Forelimb muscle (tissue), 1 donor: ENCODE measurements at regions not wholly inside any gene's neighbourhood (a gene's known extent, or its start where the extent isn't known, plus 50 kb on each side); places are given as distances from the start of the nearest gene placed in this dataset.
"Not testable (repeated sequence)": the region's sequence is repeated elsewhere in the genome, so short reads cannot be mapped to it uniquely, and the experiment has no call there.

Experiments
- DNase-seq: peaks from one replicate; pipeline ENCODE4 v3.0.0-alpha.2; 2013; ENCODE audit warnings: low read depth

DNA sequence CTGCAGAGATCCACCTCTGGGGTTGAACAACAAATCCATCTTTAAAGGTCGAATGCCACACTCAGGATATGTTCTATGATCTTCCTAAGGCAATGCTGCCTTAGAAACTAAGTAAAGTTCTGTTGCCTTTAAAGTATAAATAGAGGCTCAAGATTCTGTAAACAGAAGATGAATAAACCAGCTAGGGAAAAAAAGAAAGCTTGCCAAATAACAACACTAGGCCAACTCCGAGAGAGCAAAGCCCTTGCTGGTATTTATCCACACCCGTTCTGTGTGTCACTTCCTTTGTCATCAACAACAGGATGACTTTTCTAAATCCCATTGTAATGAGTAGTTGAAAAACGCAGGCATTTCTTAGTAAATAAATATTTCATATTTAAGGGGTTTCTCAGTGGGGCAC is 330.0 kb upstream of the GLI3 start:
- no peak for DNase-seq

DNA sequence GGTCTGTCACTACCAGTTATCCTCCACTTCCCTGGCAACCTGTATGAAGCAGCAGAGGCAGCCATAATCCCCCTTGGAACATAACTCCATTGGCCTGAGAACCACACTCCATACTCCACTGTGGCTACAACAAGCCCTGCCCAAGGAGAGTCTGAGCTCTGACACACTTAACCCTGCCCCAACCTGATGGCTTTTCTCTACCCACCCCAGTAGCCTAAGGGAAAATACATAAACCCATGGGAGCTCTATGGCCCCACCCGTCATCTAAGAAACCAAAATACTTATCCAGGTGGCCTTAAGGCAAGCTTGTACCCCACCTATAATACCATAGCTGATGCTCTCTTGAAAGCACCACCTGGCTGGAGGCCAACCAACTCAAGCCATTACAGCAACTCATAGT is 324.8 kb upstream of the GLI3 start:
- DNase-seq: no peak

DNA sequence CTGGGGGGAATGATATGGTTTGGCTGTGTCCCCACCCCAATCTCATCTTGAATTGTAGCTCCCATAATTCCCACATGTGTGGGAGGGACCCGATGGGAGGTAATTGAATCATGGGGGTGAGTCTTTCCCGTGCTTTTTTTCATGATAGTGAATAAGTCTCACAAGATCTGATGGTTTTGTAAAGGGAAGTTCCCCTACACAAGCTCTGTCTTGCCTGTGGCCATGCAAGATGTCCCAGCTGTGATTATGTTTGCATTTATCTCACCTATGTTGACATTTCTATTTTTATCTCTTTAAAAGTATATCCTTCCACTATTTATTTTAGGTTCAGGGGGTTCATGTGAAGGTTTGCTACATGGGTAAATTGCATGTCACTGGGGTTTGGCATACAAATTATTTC is 323.9 kb upstream of the GLI3 start:
- DNase-seq: no peak

DNA sequence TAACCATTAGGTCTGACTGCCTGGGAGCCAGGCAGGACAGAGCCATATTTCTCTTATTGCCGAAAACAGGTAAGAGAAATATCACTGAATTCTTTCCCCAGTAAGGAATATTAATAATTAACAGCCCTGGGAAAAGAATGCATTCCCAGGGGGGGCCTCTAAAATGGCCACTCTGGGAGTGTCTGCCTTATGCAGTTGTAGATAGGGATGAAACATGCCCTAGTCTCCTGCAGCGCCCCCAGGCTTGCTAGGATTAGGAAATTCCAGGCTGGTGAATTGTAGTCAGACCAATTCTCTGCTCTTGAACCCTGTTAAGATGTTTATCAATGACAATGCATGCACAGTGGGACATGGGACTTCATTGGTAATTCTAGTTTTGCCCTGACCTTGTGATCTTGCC is 317.9 kb upstream of the GLI3 start:
- not testable (repeated sequence) for DNase-seq

DNA sequence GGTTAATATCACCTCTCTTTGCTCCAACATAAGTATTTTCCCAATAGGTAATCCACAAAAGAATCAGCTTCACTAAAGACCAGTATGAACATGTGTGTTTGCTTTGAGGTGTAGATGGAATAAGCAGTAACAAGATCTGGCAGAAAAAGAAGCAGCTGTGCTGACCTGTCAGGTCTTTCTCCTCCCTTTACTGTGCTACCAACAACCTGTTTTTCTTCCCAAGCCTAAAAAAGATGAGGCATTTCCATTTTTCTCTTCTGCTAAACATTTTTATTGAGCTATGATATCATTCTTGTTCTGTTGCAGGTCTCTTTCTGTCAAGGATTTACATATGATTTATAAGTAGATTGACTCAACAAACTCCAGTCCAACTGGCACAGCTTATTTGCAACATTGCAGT is 315.2 kb upstream of the GLI3 start:
- no peak for DNase-seq

DNA sequence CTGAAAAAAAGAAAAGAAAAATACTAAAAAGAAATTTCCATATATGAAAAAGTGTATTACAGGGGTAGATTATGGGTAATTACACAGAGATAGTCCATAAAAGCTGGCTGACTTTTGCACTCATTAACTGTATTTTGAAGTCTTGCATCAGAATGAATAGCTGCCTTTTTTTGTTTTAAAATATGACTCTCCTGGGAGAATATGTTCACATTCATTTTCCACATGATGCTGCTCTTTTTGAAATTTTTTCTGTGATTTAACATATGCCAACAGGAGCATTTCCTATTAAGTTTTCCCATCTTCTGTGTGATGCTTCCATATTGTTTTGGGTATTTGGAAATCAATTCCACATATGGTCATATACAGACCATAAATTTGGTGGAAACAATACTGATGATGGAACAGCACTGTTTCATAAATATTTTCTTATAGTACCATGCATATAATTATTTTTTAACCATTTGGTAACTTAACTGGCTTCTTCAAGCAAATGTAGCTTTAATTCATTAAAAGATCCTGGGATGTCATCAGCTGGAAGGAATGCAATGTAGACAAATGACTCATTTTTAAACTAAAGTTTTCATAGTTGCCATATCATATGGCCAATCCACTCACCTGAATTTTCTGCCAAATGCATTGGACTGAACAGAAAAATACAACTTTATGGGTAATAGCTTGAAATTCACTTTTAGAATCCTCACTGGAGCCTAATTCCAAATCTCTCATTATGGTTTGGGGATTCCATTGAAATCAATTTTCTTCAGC is 313.9 kb upstream of the GLI3 start:
- no peak for DNase-seq

DNA sequence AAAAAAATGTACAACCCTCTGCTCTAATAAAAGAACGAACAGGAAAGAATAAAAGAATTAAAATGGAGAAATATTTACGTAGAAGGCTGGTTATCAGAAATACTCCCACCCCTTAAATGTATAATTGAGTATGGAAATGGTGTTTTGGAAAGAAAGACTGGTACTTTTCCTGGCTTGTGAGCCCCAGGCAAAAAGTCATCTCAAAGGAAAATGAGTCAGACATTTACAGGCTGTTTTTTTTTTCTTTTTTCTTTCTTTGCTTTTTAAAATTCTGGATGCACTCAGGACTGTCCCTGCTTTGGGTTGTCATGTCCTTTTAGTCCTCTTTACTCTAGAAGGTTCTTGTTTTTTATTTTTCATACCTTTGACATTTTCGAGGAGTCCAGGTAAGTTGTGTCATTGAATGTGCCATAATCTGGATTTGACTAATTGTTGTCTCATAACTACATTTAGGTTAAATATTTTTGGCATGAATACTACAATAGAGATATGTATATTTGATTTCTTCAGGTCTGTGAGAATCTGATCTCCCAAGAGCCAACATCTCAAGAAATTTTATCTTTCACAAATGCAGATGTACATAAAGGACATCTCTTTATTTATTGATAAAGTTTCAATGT is 313.0 kb upstream of the GLI3 start:
- no peak for DNase-seq

DNA sequence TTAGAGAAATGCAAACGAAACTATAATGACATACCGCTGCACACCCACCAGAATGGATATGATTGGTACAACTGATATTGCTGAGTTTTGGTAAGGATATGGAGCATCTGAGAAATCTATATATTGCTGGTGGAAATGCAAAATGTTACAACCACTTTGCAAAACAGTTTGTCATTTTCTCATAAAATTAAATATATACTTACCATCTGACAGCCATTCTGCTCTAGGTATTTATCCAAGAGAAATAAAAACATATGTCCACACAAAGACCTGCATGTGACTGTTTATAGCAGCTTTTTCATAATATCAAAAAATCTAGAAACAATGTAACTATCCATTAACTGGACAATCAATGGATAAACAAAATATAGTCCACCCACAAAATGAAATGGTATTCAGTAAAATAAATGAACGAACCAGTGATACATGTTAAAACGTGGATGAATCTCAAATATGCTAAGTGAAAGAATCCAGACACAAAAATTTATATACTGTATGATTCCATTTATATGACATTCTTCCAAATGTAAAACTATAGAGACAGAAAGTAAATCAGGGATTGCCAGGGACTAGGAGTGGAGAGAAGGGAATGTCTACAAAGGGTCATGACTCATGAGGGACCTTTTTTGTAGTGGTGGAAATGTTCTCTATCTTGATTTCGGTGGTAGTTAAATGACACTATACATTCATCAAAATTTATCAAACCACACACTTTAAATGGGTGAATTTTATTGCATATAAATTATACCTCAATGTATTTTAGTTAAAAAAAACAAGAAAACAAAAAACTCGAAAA is 312.0 kb upstream of the GLI3 start:
- DNase-seq: no peak

DNA sequence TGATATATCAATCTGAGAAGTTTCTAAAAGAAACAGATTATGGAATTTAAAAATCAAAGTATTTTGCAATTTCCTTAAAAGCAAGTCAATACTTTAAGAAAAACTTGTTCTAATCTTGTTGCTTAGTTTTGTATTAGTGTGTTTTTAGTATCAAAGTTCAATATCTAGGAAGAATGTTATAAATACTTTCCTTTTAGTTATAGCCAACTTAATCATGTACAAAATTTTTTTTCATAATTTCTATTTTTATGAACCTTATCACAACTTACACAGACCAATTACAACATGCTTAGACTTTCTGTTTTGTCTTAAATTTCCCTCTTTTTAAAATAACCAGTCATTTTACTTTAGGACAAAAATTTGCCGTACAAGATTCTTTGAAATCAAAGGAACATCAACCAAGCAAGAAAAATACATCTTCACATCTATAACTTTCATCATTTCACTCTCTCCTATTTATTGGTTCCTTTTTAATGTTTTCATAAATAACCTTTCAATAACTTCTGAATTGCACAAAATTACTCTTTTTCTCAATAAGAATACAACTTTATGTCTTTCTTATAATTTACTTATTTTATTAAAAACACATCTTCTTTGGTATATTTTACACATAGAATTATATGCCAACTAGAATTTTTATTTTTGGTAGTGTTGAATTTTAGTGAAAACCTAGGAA is 308.2 kb upstream of the GLI3 start:
- no peak for DNase-seq

DNA sequence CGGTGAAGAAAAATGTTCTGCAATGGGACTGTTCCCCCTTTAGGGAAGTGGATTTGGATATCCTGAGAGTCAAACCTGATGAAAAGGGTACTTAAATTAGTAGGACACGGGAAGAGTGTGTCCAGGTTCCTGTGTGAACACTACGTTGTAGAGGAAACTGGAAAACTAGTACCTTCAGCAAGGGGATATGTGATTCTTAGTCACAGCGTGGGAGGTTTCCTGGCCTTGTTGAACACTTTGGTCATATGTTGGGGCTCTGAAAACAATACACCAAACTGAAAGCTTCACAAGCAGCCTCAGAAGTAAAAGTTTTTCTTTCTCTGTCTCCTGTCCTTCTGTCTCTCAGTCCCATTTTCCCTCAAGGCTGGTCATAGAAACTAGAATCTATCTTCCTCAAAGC is 306.9 kb upstream of the GLI3 start:
- DNase-seq: no peak

DNA sequence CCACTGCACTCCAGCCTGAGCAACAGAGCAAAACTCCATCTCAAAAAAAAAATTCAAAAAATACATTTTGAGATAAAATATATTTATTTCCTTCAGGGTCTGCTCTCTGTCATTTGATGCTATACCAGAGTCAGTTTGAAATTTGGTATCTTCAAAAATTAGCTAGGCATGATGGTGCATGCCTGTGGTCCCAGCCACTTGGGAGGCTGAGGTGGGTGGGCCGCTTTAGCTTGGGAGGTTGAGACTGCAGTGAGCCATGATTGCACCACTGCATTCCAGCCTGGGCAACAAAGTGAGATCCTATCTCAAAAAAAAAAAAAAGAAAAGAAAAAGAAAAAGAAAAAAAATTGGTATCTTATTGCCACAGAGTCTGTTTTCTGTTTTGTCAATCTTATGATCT is 305.4 kb upstream of the GLI3 start:
- not testable (repeated sequence) for DNase-seq

DNA sequence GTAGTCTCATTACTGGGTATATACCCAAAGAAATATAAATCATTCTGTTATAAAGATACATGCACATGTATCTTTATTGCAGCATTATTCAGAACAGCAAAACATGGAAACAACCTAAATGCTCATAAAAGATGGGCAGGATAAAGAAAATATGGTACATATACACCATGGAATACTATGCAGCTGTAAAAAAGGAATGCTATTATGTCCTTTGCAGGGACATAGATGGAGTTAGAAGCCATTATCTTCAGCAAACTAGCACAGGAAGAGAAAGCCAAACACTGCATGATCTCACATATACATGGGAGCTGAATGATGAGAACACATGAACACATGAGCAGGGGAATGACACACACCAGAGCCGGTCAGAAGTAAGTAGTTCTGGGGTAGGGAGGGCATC is 297.4 kb upstream of the GLI3 start:
- no peak for DNase-seq

DNA sequence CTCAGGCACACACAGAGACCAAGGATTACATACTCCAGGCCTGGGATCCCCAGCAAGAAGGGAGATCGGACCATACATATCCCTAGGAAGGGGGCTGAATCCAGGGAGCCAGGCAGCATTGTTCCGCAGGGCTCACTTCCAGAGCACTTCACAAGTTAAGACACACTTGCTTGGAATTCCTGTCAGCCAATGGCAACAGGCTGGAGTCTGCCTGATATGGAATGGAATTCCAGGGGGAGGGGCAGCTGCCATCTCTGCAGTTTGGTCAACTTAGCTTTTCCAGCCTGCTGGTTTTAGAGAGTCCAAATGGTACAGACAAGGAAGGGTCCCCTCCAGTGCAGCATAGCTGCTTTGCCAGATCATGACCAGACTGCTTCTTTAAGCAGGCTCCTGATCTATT is 290.0 kb upstream of the GLI3 start:
- no peak for DNase-seq

DNA sequence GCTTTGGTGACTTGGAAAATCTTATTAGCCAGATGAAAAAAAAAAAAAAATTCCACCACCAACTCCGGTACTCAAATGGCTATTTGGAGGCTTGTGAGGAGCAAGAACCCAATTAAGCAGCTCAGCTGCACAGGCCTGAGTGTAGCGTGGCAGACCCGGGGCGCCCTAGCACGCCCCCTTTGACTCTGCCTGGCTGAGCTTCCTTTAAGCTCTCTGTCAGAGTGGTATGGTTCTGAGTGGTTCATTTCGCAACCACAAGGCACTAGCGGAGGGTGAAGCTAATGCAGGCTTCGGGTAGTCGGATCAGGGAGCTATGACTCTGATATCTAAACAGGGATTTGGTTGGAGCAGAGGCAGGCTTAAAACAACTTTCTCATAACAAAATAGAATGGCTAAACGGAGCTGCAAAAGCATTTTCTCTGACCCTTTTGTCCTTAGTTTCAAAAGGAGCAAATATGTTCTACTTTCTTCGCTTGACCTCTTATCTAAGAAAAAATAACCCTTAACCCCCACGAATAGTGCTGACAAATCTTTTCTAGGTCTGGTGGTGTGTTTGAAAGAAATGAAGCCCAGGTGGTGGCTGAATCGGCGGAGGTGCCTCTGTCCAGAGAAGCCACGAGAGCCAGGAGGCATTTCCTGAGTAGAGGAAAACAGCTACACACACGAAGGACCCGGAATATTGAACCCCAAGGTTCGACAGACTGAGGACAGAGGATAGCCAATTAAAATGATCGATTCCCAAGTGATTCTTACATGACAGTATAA is 285.4 kb upstream of the GLI3 start:
- no peak for DNase-seq

DNA sequence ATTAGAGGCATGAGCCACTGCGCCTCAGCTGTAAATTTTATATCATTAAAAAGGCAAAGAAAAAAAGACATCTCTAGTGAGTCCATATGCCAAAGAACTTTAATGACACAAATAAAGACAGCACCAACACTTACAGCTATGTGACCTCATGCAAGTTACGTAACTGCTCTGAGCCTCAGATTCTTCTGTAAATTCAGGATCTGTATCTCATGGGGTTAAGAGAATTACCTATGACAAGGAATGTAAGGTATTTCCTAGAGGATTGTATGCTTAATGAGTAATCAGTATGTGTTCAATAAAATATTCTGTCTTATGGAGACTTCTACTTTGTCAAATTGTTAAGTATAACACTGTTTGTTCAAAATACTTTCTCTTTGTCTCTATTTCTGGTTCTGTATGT is 274.0 kb upstream of the GLI3 start:
- DNase-seq: no peak

DNA sequence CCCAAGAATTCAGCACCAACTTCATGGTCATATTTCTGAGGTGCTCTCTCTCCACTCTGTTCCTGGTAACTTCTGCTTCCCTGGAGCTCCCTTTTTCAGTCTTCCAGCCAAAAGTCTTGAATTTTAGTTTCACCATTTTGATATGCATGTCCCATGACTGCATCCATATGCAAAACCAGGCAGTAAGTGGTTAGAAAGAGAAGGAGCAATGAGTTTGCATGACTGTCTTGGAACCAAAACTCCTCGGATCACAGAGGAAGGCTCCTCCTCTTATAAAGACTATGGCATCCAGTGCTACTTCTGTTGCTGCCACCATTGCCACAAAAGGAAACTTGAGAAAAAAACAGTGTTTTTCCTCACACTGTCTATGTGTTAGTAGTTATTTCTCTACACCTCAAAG is 269.1 kb upstream of the GLI3 start:
- DNase-seq: no peak

DNA sequence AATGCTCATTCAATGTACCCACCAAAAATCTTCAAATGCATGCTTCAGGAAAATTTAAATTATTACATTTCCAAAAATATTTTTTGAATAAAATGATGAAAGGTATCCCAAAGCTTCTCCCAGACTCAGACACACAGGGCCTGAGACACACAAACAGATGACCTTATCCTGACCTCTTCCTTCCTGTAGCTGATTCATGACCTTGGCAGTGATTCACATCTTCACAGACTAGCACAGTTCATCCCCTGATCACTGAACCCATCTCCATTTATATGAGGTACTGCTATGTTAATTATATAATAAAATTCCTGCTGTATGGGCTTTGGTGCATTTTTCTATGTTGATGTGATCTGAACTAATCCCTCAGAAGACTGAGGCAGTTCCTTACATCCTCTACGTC is 265.0 kb upstream of the GLI3 start:
- no peak for DNase-seq

DNA sequence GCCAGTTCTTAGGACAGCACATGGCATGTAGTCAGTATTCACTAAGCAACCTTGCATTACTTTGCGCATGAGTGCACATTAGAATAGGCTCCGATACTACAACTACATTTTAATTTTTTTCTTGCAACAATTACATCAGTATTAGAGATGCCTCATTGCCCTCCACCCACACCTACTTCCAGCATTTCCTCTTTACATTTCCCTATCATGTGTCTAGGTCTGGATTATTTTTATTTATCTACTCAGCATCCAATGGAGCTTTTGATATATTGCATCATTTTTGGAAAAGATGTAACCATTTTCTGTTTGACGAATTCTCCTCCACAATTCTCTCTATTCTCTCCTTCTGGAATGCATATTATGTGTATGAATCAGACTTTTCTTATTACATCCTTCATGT is 258.2 kb upstream of the GLI3 start:
- DNase-seq: no peak

DNA sequence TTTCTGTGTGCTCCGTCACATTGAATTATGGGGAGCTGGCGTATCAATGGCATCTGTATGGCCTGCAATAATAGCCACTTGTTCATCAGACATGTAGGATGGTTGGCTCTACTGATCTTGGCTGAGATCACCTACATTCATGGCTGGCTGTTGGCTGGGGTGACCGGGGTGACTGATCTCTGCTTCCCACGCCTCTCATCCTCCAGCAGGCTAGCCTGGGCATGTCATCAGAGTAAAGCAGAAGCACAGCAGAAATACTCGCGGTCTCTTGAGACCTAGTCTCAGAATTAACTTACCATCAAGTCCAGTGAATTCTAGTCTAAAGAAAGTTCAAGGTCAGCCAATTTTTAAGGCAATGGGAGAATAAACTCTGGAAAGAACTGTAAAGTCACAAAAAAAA is 257.7 kb upstream of the GLI3 start:
- DNase-seq: no peak

DNA sequence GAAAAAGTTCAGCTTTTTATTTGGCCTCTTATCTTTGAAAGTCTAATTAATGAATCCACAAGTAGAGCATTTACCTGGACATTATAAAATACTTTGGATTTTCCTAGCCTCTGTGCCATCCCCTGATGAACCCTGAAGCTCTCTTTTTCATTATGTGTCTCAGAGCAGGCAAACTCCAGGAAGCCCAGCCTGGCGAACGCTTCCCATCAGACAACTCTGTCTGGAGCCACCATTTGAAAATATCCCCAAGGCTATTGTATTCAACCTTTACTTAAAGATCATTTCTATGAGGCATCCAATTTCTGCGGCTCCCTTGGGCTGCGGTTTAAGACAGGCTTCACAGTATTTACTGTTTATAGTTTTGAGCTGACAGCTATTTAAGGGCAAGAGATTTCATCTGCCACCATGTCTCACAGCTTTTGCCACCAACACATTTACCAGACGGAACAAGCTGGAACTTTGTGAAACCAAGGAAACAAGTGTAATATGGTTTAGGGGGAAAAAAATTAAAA is 257.2 kb upstream of the GLI3 start:
- DNase-seq: no peak

DNA sequence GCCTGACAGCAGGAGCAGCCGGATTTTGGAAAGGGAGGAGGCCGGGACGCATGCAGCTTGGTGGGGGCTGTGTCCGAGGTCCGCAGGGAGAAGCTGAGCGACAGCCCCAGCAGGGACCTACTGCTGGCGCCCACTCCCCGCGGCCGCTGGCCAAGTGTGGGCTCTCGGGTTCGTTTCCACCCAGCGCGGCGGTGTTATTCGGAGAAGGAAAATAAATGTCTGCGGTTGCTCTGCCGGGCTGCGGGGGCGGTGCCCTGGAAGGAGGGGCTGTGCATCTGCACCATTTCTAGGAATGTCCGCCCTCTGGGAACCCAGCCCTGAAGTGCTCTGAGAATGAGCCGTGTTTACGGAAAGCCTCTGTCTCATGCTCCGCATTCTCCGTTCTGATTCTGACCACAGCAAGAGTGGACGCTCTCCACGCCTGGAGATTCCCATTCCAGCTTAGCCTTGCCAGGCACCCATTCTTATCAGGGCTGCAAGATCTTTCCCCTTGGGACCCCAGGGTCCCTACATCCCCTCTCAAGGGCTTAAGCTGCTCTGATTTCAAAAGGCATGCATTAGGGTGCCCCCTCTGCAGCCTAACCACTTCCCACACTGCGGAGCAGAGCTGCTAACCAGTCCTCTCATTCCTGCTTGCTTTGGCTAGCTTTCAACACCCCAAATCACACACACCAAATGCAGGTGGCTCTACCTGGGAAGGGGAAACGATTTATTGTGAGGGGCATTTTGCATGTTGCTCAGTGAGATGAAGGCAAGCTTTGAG is 256.6 kb upstream of the GLI3 start:
- peak; percentile 57 for DNase-seq
